NT2/D1 (cell line): ENCODE measurements at regions not wholly inside any gene's neighbourhood (a gene's known extent, or its start where the extent isn't known, plus 50 kb on each side); places are given as distances from the start of the nearest gene placed in this dataset.

Experiments used
- SUZ12 ChIP-seq: IDR thresholded peaks from 2 replicates; pipeline ENCODE4 v1.6.1; 2011; ENCODE audit not compliant: insufficient read length, insufficient read depth; ENCODE audit errors: extremely low read depth
- YY1 ChIP-seq: IDR thresholded peaks from 2 replicates; pipeline ENCODE4 v1.6.1; 2011; ENCODE audit not compliant: insufficient read length, insufficient read depth
- ZNF274 ChIP-seq: IDR thresholded peaks from 2 replicates; pipeline ENCODE4 v1.6.1; 2011; ENCODE audit warnings: mild to moderate bottlenecking, low read depth, low read length

DNA sequence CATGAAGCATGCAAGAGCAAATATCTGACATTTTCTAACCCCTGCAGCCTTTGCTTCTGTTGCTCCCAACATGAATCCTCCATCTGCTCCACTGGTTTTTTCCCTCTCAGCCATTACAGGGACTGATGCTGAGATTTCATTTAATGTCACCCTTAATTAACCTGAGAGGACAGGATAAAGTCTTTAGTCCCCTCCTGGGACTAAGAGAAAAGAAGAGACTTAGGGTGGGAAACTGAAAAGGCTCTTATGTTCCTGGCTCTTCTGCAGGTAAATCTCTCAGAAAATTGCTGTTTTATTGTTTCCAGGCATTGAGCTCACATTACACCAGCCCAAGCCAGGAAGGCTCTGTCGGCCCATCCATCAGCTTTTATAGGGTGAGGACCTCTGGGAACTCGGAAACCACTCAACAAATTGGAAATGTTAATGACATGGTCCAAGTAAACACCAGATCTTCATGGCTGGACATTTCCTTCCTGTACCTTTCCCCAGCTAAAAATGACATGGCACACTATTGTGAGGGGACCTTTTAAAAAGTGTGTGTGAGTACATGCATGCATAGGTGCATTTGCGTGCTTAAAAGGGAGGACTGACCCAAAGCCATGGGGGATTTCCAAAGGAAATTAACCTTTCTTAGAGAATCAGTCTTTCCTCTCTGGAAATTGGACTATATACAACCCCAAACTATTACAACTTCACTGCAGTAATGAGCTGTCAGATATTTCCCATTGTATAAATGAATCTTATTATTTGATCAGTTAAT is 408.1 kb upstream of the TMTC1 start:
- no peak for TF ChIP-seq ZNF274
- TF ChIP-seq YY1: no peak
- no peak for TF ChIP-seq SUZ12
